Activated CD4-positive, alpha-beta T cell treated with anti-CD3 and anti-CD28 coated beads, Interleukin-2, amount 50 U/mL, for 48 hours (primary cell): ENCODE measurements at regions not wholly inside any gene's neighbourhood (a gene's known extent, or its start where the extent isn't known, plus 50 kb on each side); places are given as distances from the start of the nearest gene placed in this dataset.

ENCODE experiments used
- DNase-seq, 2 experiments: peaks; one replicate each; pipeline ENCODE4 v3.0.0-alpha.2; 2020

DNA sequence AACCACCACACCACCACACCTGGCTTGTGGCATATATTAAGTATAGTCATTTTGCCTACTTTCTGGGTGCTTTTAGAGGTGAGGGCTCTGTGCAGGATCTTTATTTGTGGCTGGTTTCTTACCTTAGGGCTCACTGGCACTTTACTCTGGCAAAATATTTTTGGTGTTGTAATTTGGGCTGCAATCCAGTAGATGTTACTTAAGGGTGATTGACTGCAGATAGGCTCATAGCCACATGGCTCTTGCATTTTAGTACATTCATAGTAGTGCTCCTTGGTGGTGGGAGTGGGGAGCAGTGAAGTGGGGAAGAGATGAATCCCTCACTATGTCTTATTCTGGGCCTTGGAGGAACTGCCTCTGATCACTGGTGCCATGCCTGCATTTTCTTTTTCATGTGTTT, 376.1 kb upstream of the GRIN3A start:
- no peak for DNase-seq

DNA sequence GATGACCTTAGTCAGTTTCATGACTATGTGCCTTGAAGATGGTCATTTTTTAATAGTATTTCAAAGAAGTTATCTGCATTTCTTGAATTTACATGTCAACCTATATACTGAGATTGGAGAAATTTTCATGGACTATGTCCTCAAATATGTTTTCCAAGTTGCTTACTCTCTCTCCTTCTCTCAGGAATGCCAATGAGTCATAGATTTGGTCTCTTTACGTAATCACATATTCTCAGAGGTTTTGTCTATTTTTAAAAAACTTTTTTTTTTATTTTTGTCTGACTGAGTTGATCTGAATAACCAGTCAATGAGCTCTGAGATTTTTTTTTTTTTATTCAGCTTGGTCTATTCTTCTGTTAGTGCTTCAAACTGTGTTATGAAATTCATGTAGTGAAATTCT, 374.7 kb upstream of the GRIN3A start:
- DNase-seq, result no peak

DNA sequence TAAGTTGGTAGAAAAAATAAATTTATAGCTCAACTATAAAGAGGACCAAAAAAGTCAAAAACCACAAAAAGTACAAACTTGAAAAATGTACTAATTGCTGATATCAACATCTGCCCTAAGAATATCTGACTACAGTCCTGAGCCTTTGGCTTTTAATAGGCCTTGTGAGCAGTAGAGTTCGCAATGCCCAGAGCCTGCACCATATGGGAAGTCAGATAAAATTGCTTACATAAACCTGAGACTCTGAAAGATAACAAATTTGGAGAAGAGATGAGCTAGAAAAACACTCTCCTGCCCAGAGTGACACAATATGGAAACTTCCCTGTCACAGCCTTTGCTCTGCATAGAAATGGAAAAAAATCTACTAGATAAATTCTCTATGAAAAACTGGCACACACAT, 368.0 kb upstream of the GRIN3A start:
- DNase-seq, result no peak

DNA sequence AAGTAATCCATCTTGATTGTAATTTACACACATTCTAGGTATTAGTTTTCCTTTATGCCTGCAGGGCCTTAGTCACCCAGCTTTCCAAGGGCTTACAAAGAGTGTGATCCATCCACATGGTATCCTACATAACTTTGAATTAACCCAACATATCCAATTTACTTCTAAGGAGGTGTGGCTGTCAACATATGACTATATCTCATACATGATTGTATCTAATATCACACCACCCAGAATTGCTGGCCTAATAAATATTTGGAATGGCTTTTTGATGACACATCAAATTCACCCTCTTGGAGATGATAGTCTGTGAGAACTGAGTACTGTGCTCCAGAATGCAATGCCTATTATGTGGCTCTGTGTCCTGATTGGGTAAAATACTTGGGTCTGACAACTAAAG, 363.3 kb upstream of the GRIN3A start:
- DNase-seq, result no peak

DNA sequence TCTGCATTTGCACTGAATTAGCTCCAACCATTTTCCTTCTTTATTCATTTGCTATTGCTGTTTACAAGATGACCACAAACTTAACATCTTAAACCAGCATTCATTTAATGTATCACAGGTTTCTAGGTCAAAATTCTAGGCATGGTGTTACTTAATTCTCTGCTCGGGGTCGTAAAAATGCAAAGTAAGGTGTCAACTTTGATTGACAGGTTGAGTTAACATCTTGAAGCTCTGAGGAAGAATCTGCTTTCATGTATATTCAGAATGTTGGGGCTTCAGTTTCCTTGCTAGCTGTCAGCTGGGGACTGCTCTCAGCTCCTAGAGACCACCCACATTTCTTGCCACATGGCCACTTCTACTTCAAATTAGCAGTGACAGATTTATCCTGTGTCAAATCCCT, 348.7 kb upstream of the GRIN3A start:
- no peak for DNase-seq

DNA sequence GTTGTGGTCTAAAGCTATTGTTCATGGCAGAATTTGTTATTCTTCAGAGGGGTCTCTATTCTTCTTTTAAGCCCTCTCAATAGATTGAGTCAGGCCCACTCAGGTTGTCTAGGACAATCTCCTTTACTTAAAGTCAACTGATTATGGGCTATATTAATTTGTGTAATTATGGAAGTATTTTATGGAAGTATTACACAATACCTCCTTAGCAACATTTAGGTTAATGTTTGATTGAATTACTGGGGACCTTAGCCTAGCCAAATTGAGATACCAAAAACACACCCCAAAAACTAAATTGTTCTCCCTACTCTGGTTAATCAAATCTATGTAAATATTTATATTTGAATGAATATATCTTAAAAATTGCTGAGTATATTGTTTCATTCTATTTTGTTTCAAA, 347.1 kb upstream of the GRIN3A start:
- DNase-seq, result no peak

DNA sequence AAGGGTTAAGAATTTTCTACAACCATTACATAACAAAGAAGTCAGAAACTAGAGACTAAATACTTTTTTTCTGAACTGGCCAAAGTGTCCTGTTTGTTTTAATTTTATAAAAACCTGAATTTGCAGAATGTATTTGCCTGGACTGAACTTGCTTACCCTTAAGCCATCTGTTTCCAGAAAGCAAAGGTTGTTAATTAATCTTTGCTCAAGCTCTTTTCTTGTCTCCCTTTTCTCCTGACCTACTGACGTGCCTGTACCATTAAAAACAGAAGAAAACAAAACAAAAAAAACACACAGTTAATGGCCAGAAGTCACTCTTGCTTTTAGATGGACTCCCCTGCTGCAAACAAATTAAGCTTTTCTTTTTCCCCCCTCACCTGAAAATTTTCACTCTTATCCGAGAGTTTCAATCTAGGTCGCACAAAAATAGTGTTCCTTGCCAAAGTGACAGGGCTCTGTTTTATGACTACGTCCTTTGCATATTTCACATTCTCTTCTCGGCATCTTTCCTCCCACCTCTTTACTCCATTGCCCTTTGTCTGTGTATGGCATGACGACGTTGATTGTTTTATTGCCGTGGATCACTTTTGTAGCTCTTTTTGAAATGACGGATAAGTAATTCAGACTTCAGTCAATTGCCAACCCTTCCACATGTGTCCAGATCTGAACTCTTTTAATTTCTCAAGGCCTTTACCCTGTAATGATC, 333.8 kb upstream of the GRIN3A start:
- DNase-seq, result no peak

DNA sequence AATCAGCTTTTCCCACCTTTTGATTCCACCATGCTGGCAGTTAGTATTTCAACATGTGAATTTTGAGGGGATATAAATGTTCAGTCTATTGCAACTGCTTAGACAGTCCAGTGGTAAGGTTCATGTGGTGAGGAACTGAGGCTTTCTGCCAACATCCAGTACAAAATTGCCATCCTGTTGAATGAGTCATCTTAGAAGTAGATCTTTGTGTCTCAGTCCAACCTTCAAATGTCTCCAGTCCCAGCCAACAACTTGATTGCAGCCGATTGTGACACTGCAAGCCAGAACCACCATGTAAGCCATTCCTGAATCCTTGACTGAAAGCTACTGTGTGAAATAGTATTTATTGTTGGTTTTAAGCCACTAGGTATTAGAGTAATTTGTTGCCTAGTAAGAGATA, 331.5 kb upstream of the GRIN3A start:
- no peak for DNase-seq

DNA sequence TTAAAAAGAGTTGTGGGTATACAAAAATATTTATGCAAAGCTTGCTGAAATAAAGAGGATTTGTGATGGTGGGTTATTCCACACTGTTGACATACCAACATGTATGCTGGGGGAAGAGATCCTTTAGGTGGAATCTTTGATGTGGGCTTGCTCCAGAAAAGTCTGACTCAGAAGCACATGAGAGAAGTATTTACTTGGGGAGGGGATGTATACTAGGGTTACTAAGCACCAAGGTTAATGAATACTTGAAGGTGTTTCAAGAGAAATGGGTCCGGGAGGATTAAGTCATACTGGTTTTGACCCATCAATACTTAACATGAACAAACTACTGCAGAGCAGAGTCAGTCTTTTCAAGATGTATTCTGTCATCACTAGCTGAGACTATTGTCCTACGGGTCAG, 316.4 kb upstream of the GRIN3A start:
- no peak for DNase-seq

DNA sequence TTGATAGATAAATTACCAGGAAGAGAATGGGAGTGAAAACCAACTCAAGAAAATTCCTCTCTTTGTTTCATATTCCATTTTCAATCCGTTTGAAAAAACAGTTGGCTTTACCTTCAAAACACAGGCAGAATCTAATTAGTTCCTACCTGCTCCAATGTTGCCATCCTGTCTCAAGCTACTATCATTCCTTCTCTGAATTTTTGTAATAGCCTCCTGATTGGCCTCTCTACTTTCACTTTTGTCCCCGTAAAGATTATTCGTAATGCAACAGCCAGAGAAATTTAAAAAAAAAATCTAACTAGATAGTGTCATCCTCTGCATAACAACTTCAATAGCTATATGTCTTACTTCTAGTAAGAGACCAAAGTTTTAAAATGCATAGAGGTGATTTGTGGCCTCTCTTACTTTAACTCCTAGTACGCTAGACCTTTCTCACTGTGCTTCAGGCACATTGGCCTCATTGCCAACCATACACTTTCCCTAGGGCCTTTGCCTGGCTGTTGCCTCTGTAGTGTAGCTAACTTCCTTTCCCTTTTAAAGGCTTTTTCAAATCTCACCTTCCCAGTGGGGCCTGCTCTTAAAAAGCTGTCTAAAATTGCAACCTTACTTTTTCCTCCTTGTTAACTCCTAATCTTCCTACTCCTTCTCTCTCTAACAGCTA, 311.3 kb upstream of the GRIN3A start:
- no peak for DNase-seq

DNA sequence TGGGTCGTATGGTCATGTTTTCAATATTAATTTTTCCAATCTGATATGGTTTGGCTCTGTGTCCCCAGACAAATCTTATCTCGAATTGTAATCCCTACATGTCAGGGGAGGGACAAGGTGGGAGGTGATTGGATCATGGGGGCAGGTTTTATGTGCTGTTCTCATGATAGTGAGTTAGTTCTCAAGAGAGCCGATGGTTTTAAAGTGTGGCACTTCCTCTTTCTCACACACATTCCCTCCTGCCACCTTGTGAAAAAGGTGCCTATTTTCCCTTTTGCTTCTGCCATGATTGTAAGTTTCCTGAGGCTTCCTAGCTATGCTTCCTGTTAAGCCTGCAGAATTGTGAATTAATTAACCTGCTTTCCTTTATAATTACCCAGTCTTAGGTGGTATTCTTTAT, 309.1 kb upstream of the GRIN3A start:
- DNase-seq, result no peak

DNA sequence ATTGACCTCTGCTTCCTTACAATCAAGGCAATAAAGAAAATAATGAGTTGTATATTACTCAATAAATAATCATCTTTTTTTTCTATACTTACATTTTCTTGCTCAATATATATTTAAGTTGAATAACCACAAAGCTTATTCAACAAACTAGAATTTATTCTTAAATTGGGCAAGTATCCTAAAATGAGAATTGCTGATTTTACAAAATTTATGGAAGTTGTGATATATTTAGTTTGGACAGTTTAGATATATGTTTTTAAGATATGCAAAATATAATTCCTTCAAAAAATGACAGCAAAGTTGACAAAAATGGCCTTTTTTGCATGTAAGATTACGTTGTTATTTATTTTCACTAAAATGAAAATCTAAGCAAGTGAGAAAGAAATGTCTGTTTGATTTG, 305.7 kb upstream of the GRIN3A start:
- DNase-seq, result no peak

DNA sequence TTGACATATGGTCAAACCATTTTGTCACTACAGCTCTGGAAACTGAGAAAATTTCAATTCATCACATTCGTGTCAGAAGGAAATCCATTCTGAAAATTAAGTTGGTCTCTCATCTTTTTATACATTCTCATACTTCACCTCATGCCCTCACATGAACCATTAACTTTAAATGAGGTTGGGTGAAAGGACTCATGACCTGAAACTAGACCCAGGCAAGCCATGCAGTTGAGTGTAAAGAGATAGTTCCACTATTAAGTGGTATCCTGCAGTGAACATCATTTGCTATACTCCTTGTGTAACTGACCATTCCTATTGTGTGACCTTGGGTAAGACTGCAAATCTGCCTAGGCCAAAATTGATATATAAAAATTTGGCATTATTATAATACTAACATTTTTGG, 299.6 kb upstream of the GRIN3A start:
- no peak for DNase-seq

DNA sequence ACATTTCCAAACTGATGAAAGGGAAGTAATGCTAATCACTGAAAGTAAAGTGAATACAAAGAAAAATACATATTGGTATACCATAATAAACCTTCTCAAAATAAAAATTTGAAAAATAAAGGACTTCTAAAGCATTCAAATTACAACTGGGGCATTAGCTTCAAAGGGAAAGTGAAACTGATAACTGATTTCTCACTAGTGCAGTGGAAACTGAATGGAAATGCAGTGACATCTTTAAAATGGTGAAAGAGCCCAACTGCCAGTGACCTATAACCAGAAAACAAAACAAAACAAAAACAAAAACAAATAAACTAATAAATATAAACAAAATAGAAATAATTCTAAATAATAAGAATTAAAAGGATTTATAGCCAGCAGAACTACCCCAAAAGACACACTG, 297.5 kb upstream of the GRIN3A start:
- no peak for DNase-seq

DNA sequence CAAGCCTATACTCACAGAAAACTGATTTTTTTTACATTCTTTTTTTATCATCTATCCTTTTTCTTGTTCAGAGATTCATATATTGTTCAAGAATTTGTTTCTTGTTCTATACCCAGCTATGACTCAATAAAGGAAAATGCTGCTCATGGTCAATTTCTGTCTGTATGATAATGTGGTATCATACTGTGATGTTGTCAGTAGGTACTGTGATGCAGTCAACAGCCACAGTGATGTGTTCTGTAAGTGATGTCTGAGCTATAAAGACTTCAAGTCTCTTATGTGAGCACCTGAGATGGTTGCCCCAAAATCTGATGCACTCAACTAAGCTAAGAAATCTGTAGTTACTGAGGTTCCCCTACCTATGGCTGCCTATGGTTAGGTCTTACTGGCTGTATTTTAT, 294.2 kb upstream of the GRIN3A start:
- no peak for DNase-seq

DNA sequence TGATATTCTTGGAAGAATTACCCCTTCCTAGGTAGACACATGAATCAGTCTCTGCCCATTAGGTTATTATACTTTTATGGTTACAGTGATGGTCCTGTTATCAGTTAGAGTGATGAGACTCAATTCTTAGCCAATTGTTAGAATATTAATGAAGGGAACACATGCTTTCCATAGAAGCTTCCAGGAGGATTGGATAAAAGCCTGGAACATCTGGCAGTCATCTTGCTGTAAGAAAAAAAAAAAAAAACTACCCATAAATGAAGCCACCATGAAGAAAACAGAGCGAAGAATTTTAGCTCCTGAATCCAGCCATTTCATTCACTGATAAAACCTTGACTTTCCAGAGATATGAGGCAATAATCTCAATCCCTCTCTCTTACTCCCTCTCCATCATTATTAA, 262.5 kb upstream of the GRIN3A start:
- no peak for DNase-seq

DNA sequence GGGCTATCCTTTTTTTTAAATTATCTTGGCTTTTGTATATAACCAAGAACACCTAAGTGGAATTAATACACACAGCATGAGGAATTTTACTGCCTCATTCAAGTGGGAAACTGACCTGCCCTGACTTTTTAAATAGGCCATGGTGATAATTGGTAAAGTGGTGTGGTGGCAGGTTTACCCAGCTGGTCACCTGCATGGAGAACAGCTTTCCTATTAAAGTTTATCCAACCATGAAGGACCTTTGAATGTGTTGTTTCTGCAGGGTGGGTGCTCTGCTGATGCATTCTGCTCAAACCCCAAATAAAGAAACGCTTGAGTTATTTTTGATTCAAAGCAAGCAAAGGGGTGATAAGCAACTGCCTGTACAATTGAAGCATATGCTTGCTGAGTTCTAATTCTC, 261.0 kb upstream of the GRIN3A start:
- DNase-seq, result no peak

DNA sequence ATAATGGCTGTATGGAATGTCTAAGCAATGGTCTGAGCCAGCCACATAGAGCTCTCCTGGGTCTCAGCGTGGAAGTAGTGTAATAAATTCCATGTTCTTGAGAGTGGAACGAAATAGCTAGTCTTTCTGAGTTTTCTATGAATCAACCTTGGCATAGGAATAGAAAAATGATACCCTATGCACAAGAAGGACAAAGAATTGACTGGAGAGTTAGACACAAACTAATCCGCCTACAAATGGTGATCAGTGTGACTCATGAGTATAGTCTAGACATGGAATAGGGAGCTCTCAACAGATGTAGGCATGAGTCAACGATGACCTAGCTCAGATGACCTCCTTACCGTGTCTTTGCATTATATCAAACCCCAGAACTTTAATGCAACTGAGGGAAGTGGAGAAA, 256.8 kb upstream of the GRIN3A start:
- DNase-seq, result no peak

DNA sequence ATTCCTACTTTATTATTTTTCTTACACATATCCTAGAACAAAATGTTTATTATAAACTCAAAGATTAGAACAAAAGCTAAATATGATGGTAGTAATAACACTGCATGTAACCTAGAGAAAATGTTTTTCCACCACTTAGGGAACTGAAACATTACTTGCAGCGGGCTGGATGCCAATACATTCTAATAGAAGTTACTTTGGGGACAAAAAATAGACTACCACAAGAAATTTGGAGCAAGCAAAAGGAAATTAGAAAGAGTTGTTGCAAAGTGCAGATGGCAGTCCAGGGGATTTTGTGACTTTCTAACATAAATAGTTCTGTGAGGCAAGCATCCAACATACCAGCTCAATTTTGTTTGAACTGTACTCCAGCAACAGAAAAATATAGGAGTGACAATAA, 255.3 kb upstream of the GRIN3A start:
- no peak for DNase-seq

DNA sequence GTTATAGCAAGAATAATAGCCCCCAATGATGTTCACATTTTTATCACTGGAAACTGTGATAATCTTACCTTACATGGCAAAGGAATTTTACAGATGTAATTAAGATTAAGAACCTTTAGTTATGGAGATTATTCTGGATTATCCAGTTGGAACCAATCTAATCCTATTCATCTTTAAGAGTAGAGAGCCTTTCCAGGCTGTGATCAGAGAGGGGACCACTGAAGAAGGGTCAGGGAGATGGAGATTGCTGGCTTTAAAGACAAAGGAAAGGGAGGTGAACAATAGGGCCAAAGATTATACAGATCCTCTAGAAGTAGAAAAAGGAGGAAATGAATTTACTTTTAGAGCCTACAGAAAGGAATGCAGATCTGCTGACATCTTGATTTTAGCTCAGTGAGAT, 253.5 kb upstream of the GRIN3A start:
- DNase-seq, result no peak

DNA sequence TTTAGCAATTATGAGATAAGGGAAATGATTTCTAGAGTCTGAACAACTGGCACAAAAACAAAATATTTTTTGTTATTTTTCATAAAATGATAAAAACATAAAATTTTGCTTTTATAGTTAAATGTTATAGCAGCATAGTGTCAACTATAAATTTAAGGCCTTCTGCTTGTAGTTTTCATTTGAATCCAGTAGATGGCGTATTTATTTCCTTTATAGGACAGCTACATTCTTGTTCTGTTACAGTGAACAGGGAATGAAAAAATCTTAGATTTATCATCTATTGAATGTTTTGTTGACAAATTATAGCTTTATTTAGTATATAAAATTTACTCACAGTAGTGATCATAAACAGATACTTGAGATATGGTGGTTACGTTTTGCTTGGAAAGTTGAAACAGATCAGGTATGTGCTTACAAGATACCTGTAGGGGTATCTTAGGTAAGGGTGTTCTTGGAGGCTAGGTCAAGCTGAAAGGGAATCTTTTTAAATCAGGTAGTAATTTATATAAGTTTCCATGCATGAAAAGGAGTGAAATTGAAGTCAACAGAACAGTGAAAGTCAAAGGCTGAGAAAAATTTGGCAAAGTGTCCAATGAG, 239.3 kb upstream of the GRIN3A start:
- DNase-seq, result no peak

DNA sequence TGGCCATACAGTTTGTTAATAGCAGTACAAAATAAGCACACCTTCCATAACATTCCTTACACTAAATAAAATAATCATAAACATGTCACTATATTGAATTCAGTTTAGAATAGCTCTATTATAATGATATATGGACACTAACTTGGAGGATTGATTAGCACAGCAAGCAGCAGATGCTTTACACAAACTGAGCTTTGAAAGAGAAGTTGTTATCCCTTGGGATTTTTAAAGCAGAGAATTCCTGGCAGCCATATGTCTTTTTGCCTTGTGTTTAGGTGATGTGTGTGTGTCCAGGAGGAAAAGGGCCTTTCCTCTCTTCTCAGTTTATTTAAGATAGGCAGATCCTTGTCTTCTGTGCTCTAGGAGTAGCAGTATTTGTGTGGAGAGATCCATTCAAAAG, 232.2 kb upstream of the GRIN3A start:
- no peak for DNase-seq

DNA sequence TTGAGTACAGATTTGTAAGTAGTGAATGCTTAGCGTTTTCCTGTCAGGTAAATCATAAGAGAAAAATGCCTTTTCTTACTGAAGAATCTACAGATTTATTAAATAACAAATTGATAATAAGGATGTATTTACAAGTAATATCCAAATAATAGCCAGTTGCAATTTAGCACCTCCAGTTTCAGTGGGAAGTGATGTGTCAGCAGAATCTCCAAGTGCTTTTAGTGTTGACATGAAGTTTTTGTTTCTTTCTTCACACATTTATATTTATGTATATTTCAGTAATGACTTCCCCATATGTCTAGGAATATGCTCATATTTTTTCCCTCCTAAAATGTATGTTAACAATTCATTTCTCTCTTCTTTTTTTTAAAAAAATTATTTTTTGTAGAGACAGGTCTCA, 229.9 kb upstream of the GRIN3A start:
- DNase-seq, result no peak

DNA sequence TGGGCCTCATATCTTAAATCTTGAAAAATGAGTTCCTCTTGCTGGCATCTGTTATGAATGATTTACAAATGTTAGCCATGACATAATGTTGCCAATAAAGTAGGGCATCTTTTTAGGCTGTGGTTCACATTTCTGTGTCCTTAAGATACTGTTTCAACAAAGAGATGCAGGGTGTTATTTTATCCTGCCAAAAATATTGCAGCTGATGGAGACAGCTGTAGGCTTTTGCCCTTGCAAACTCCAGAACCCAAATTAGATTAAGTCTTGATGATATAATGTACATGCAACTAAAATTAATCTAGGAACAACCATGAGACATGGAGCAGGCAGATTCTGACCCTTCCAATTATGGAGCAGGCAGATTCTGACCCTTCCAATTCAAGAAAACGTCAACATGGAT, 228.2 kb upstream of the GRIN3A start:
- DNase-seq, result no peak

DNA sequence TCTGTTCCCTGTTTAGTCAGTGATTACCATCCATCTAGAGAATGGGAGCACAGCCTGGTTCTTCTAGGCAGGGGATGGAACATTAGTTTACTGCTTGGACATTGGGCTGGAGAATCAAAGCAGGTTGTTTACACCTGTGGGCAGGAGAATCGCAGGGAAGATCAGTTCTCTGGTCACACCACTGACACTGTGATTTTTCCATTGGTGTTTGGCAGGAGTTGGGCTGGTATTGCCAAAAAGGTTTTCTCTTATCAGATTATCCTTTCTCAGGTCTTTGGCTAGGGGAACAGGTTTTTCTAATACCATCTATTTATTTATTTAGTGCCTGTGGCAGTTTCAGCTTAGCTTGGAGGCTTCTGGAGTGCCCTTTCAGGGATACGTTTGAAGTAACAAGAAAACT, 219.3 kb upstream of the GRIN3A start:
- DNase-seq, result no peak
